ENCODE measurements at regions not wholly inside any gene's neighbourhood (a gene's known extent, or its start where the extent isn't known, plus 50 kb on each side); places are given as distances from the start of the nearest gene placed in this dataset.
"Not testable (repeated sequence)": the region's sequence is repeated elsewhere in the genome, so short reads cannot be mapped to it uniquely, and the experiment has no call there.

DNA sequence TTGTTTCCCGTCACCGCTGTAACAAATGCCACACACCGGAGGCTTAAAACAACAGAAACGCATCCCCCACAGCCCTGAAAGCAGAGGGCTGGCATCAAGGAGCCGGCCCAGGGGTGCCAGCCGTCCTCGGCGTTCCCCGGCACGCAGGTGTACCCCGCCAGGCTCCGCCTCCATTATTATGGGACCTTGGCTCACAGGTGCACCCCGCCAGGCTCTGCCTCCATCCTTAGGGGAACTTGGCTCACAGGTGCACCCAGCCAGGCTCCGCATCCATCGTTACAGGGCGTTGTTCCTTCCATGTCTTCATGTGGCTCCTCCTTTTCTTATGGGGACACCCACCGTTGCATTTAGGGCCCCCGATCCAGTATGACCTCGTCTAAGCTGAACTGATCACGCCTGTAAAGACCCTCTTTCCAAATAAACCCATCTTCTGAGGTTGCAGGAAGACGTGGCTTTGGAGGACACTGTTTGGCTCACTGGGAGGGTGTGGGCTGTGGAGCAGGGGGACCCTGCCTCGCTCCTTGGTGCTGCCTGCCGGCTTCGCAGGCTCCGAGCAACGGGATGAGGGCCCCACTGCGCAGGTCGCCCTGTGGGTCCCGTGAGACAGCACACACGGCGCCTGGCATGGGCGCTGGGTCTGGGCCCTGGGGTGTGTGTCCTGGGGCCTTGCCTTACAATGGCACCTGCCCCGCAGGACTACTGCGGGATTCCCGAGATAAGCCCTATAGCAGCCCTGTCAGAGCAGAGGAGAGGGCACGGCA, 154.9 kb upstream of the ZNF469 start:
- not testable (repeated sequence) for H3K27me3 ChIP-seq (ENCODE audit: control insufficient read depth, insufficient read depth, low read length); H3K9ac ChIP-seq; H2AFZ ChIP-seq; H3K9me3 ChIP-seq (ENCODE audit: control insufficient read depth, low read length); H3K79me2 ChIP-seq; H3K4me2 ChIP-seq (ENCODE audit: low read length); H3K27ac ChIP-seq; H3K4me1 ChIP-seq; H3K4me3 ChIP-seq (ENCODE audit: low read depth, low read length); H3K36me3 ChIP-seq (ENCODE audit: control insufficient read depth, insufficient read depth, low read length)

DNA sequence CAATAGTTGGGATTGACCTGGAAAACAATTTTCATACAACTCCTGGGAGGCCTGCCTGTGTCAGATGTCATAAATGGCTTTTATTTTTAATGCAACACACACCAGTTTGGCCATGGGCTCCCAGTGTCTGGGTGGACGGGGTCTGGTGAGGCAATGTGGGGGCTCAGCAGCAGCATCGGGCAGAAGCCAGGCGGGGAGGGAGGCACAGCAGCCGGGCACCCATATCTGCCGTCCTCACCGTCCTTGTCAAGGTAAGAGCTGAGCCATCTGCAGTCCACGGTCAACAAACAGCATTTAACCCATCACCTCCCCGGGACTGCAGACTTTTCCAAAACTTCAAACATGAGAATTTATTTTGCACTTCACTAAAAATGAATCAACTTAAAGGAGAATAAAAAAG, 154.0 kb upstream of the ZNF469 start:
- not testable (repeated sequence) for H3K27me3 ChIP-seq (ENCODE audit: control insufficient read depth, insufficient read depth, low read length); H2AFZ ChIP-seq; H3K27ac ChIP-seq; H3K79me2 ChIP-seq; H3K9ac ChIP-seq; H3K9me3 ChIP-seq (ENCODE audit: control insufficient read depth, low read length); H3K36me3 ChIP-seq (ENCODE audit: control insufficient read depth, insufficient read depth, low read length); H3K4me1 ChIP-seq; H3K4me3 ChIP-seq (ENCODE audit: low read depth, low read length); H3K4me2 ChIP-seq (ENCODE audit: low read length)

DNA sequence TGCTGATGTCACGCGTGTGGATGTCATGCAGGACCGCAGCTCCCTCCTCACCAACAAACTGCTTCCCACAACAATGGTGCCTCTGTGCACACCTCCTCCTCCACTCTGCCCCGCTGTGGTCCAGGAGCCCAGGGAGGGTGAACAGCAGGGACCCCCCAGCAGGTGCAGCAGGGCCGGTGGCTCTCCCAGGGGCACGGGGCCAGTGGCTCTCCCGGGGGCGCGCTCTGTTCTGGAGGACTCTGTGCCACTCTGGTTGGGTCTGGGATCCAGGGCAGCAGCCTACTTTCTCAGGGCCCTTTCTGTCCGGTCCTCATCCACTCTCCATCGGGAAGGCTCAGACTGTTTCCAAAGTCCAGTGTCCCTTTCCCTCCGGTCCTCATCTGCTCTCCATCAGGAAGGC, 153.0 kb upstream of the ZNF469 start:
- not testable (repeated sequence) for H3K4me3 ChIP-seq (ENCODE audit: low read depth, low read length); H3K9me3 ChIP-seq (ENCODE audit: control insufficient read depth, low read length); H3K27ac ChIP-seq; H3K4me2 ChIP-seq (ENCODE audit: low read length); H2AFZ ChIP-seq; H3K4me1 ChIP-seq; H3K9ac ChIP-seq; H3K79me2 ChIP-seq; H3K36me3 ChIP-seq (ENCODE audit: control insufficient read depth, insufficient read depth, low read length); H3K27me3 ChIP-seq (ENCODE audit: control insufficient read depth, insufficient read depth, low read length)

DNA sequence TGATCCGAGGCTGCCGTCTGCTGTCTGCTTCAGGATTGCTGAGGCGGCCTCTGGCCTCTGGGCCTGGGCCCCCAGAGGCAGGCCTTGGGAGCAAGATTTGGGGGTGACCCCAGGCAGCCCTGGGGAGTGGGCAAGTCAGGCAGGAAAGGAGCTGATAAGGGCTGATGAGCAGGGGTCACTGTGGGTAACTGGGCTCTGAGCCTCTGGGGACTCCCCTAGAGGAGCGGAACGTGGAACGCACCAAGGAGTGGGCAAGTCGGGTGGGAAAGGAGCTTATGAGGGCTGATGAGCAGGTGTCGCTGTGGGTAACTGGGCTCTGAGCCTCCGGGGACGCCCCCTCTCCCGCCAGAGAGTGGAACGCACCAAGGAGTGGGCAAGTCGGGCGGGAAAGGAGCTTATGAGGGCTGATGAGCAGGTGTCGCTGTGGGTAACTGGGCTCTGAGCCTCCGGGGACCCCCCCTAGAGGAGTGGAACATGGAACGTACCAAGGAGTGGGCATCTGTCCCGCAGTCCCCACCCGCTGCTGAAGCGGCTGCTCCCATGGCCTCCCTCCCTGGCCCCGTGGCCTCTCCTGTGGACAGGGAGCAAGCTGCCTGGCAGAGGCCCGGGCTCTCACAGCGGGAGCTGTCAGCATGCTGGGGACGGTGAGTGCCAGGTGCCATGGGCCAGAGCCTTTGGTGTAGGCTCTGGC, 152.3 kb upstream of the ZNF469 start:
- H3K9me3 ChIP-seq (ENCODE audit: control insufficient read depth, low read length); H3K79me2 ChIP-seq; H3K27me3 ChIP-seq (ENCODE audit: control insufficient read depth, insufficient read depth, low read length); H3K4me2 ChIP-seq (ENCODE audit: low read length); H3K4me3 ChIP-seq (ENCODE audit: low read depth, low read length); H3K9ac ChIP-seq; H2AFZ ChIP-seq; H3K4me1 ChIP-seq; H3K36me3 ChIP-seq (ENCODE audit: control insufficient read depth, insufficient read depth, low read length); H3K27ac ChIP-seq: not testable (repeated sequence)

DNA sequence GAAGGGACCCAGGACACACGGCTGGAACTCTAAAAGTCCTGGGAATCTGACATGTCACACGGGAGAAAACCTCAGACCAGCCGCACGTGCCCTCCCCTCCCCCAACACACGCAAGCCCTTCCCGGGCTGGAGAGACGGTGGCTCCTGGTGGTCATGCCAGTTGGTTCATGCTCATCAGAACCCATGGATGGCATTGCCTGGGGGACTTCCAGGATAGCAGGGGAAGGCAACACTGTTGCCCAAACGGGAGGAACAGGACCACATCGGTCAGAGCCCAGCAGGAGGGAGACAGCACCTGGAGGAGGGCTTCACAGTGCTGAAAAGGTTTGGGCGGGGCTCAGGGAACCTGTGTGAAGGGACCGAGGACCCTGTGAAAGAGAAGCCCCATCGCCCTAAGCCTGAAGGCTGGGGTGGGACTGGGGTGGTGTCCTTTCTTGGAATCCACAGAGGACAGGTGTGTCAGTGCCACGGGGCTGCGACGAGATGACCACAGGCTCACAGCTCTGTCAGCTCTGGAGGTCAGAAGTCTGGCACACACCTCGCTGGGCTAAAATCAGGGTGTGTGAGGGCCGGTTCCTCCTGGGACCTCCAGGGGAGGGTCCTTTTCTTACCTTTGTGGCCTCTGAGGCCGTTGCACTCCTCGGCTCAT, 151.7 kb upstream of the ZNF469 start:
- not testable (repeated sequence) for H3K27ac ChIP-seq; H3K27me3 ChIP-seq (ENCODE audit: control insufficient read depth, insufficient read depth, low read length); H3K9ac ChIP-seq; H3K4me3 ChIP-seq (ENCODE audit: low read depth, low read length); H3K9me3 ChIP-seq (ENCODE audit: control insufficient read depth, low read length); H3K36me3 ChIP-seq (ENCODE audit: control insufficient read depth, insufficient read depth, low read length); H3K79me2 ChIP-seq; H2AFZ ChIP-seq; H3K4me1 ChIP-seq; H3K4me2 ChIP-seq (ENCODE audit: low read length)

DNA sequence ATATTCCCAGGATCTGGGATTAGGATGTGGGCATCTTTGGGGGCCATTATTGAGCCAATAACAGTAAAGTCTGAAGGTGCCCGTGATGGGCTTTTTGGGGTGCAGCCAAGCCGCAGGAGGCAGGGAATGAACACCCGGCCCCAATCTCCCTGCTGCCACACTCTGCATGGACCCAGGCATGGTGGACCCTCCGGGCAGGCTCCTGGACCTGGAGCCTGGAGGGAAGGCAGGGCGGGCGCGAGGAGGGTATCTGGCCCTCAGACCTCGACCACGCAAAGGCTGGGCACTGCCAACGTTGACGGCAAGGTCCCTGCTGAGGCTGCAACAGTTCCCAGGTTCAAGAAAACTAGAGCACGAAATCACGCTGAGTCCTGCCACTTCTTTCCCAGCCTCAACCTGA, 150.9 kb upstream of the ZNF469 start:
- not testable (repeated sequence) for H3K79me2 ChIP-seq; H3K9me3 ChIP-seq (ENCODE audit: control insufficient read depth, low read length); H3K36me3 ChIP-seq (ENCODE audit: control insufficient read depth, insufficient read depth, low read length); H2AFZ ChIP-seq; H3K4me3 ChIP-seq (ENCODE audit: low read depth, low read length); H3K9ac ChIP-seq; H3K4me1 ChIP-seq; H3K4me2 ChIP-seq (ENCODE audit: low read length); H3K27me3 ChIP-seq (ENCODE audit: control insufficient read depth, insufficient read depth, low read length); H3K27ac ChIP-seq

DNA sequence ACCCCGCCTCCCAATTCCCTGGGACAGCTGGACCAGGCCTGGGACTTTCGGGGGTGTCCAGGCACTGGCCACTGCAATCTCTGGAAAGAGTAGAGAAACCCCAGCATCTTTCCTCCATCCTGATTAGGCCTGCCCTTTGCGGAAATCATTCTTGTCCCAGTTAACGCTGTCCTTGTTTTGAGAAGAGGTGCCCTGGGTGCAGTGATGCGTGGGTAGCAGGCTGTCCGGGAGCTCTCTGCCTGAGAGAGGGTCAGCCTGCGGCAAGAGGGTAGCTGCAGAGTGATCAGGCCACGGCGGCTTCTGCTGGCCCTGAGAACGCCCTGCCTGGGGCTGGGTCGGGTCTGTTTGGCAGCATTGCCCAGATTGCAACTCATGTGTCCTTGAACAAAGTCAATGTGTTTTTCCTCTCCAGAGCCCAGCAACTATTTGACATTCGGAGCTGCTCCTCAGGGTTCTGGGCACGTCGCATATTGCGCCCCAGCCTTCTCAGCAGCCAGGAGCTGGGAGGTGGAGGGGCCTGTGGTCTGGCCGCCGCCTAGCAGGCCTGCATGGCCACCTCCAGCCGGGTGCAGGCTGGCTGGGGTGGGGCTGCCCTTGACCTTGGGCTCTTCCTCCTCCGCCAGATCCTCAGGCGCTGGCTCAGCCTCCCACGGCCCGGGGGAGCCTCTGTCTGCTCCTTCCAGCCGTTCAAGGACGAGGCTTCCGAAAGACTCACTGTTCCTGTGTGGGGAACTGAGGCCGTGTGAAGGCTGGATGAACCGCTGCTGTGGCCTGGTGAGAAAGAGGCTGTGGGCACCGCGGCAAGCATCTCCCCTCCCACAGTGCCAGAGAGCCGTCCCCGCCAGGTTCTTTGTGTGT, 150.1 kb upstream of the ZNF469 start:
- H3K9ac ChIP-seq; H3K4me3 ChIP-seq (ENCODE audit: low read depth, low read length); H3K4me1 ChIP-seq; H3K36me3 ChIP-seq (ENCODE audit: control insufficient read depth, insufficient read depth, low read length); H3K27me3 ChIP-seq (ENCODE audit: control insufficient read depth, insufficient read depth, low read length); H3K4me2 ChIP-seq (ENCODE audit: low read length); H3K79me2 ChIP-seq; H3K27ac ChIP-seq; H3K9me3 ChIP-seq (ENCODE audit: control insufficient read depth, low read length): not testable (repeated sequence)
- peak overlapping the region; percentile 5 for H2AFZ ChIP-seq

DNA sequence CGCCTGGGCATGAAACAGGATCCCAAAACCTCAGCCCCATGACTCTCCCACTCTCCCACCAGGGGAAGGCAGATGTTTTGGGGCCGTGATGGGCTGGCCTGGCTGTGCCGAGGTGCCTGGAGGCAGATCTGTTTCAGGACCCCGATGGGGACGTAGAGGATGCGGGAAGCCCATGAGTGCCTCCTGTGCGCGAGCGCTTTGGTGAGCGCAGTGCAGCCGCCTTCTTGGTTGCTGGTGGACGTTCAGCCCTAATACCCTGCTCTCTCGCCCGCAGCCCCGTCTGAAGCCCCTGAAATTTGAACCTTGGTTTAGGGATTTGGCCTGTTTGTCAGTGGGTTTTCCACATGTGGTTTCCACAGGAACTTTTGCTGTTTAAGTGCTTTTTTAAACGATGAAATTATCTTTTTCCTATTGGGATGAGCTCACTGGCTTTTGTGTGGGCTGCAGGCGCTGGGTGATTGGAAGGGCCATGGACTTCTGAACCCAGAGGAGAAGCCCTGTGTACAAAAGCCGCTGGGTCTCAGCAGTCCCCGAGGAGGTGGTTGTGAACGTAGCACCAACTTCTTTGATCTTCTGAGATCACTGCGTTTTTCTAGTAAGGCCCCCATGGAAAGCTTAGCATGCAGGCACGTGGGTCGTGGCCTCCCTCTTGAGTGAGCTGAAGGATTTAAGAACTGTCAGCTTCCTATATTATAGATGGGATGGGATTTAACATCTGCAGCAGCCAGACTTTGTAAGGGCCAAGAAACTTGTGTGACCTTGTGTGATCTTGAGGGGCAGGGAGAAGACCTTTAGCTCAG, 148.9 kb upstream of the ZNF469 start:
- H2AFZ ChIP-seq; H3K9me3 ChIP-seq (ENCODE audit: control insufficient read depth, low read length); H3K4me3 ChIP-seq (ENCODE audit: low read depth, low read length); H3K9ac ChIP-seq; H3K27me3 ChIP-seq (ENCODE audit: control insufficient read depth, insufficient read depth, low read length); H3K4me1 ChIP-seq; H3K79me2 ChIP-seq; H3K27ac ChIP-seq; H3K36me3 ChIP-seq (ENCODE audit: control insufficient read depth, insufficient read depth, low read length); H3K4me2 ChIP-seq (ENCODE audit: low read length): not testable (repeated sequence)

DNA sequence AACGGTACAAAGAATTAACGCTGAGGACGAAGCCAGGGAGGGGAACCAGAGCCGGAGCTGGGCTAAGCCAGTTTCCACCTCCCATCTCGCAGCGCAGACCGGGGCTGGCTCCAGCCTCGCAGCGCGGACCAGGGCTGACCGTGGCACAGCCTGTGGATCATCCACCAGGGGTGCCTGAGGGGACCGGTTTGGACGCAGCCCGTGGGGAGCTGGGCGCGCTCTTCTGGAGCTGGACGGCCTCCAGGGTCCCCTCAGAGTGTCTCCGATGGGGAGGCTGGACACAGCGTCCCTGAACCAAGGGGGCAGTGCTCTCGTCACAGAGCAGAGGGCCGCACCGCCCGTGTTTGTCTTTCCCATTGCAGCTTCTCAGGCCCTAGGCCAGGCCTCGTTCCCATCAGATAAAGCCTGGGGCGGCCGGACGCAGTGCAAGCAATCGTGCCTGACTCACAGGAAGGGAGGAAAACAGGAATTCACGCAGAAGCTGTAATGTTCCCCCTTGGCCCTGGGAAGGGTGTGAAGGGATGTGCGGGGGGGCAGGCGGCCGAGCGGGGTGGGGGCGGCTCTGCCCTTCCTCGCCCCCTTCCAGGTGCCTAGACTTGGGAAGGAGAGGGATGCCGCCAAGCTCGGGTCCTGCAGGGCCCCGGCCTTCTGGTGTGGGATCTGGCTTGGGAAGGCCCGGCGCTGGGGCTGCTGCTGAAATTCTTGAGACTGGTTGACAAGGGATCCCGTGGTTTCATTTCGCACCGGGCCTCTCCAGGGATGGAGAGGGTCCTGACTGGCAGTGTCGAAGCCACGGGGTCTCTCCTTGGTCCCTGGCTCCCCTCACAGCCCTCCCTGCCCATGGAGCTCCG, 148.1 kb upstream of the ZNF469 start:
- not testable (repeated sequence) for H2AFZ ChIP-seq; H3K4me1 ChIP-seq; H3K9ac ChIP-seq; H3K27me3 ChIP-seq (ENCODE audit: control insufficient read depth, insufficient read depth, low read length); H3K79me2 ChIP-seq; H3K9me3 ChIP-seq (ENCODE audit: control insufficient read depth, low read length); H3K4me2 ChIP-seq (ENCODE audit: low read length); H3K4me3 ChIP-seq (ENCODE audit: low read depth, low read length); H3K36me3 ChIP-seq (ENCODE audit: control insufficient read depth, insufficient read depth, low read length)
- peak overlapping the region; percentile 42 for H3K27ac ChIP-seq
